GM06990 (cell line): ENCODE measurements at regions not wholly inside any gene's neighbourhood (a gene's known extent, or its start where the extent isn't known, plus 50 kb on each side); places are given as distances from the start of the nearest gene placed in this dataset.

Experiments
- DNase-seq: peaks from one replicate; pipeline ENCODE4 v3.0.0-alpha.2; 2011; ENCODE audit not compliant: insufficient read length; ENCODE audit errors: extremely low read depth
- H3K27me3 ChIP-seq: replicated peaks from 2 replicates; pipeline ENCODE4 v1.6.0; 2011; ENCODE audit warnings: low read length; ENCODE audit not compliant: control insufficient read depth, insufficient read depth
- H3K36me3 ChIP-seq: 2 replicates; pipeline ENCODE4 v1.5.1; 2011; ENCODE audit warnings: low read length; ENCODE audit not compliant: control insufficient read depth, insufficient read depth
- H3K4me3 ChIP-seq: replicated peaks from 2 replicates; pipeline ENCODE4 v1.5.1; 2011; ENCODE audit warnings: low read depth, mild to moderate bottlenecking, control low read depth, low read length
- TF ChIP-seq, protein P1 (sequence below): IDR thresholded peaks from 2 replicates; pipeline ENCODE4 v1.5.1; 2011; ENCODE audit warnings: low read length, control low read depth, mild to moderate bottlenecking, inconsistent platforms; ENCODE audit not compliant: insufficient read depth, poor library complexity, severe bottlenecking

DNA sequence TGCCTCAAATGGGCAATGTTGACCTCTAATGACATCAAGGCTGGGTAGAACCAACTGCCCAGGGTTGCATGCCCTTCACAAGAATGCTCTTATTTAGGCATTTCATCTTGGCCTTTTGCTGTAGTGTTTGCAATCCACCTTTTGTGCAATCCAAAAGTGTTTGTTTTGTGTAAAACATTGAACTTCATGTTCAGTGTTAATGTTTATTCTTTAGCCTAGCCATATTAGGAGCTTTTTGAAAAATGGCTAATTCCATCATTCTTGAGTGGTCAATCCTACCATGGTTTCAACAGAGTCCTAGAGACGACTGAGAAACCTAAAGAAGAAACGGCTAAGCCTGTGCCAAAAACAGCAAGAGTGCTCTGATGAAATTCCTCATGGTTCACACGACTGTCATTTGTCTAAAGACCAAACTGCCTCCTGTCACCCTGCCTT is 279.6 kb upstream of the PRDM1 start:
- H3K27me3 ChIP-seq = no peaks in the 10 kb centered on the region
- no peak for DNase-seq
- H3K36me3 ChIP-seq = no peaks in the 10 kb centered on the region
- TF ChIP-seq, protein P1, sequence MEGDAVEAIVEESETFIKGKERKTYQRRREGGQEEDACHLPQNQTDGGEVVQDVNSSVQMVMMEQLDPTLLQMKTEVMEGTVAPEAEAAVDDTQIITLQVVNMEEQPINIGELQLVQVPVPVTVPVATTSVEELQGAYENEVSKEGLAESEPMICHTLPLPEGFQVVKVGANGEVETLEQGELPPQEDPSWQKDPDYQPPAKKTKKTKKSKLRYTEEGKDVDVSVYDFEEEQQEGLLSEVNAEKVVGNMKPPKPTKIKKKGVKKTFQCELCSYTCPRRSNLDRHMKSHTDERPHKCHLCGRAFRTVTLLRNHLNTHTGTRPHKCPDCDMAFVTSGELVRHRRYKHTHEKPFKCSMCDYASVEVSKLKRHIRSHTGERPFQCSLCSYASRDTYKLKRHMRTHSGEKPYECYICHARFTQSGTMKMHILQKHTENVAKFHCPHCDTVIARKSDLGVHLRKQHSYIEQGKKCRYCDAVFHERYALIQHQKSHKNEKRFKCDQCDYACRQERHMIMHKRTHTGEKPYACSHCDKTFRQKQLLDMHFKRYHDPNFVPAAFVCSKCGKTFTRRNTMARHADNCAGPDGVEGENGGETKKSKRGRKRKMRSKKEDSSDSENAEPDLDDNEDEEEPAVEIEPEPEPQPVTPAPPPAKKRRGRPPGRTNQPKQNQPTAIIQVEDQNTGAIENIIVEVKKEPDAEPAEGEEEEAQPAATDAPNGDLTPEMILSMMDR = no peak
- no peak overlapping the region for H3K4me3 ChIP-seq

DNA sequence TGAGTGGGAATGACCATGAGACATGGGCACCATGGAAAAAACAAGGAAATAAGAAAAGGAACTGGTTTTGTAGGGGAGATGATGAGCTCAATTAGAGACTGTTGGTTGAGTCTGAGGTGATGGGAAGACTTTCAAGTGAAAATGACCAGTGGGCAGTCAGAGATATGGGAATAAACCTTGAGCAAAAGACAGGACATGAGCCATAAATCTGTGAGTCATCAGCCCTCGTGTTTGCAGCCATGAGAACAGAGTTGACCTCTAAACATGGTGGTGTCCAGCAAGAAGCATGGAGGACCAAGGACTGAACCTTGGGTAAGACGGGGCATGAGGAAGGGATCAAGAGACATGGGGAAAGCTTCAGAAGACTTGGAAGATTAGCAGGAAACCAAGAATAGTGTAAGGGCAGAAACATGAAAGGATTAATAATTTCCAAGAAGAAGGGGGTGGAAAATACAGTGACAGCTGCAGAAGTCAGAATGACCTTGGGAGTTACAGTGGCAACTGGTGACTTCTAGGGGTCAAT is 280.6 kb upstream of the PRDM1 start:
- TF ChIP-seq, protein P1 = no peak
- no peak overlapping the region for H3K4me3 ChIP-seq
- no peak for DNase-seq
- no peaks in the 10 kb centered on the region for H3K36me3 ChIP-seq
- no peaks in the 10 kb centered on the region for H3K27me3 ChIP-seq

DNA sequence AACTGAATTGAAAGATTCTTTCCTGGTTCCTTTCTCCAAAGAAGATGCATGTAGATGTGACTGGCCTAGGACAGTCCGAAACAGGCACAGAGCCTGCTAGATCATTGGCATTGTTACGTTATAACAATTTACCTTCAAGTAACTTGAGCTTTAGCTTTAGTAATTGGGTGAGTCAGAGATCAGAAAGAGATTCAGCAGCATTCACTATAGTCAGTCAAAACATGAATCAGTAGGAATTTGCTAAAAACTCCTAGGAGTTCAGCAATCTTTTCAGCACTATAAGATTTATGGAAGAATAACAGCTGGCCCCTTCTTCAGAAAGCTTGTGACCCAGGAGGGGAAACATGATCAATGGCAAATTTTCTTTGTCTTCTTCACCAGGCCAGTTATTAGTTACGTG is 281.7 kb upstream of the PRDM1 start:
- Histone ChIP-seq H3K27me3 (no peaks in the 10 kb centered on the region), H3K36me3 (no peaks in the 10 kb centered on the region), H3K4me3 (no peak overlapping the region)
- TF ChIP-seq, protein P1 = no peak
- no peak for DNase-seq

DNA sequence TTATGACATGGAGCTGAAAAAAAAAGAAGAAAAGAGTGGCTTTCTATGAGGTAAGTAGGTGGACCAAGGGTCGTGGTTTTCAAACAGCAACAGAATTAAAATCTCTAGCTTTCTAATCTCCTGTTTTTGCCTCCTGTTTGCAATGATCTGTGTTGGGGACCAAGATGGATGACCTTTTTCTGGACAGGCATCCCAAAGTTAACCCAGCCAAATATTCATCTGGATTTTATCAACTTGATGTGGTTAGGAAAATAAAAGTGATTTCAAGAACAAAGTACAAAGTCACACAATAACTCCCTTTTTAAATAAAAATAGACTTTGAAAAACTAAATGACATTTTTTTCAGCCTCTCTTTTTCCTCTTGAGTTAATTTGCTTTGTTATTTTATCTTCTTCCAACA is 282.1 kb upstream of the PRDM1 start:
- Histone ChIP-seq H3K4me3 (no peak overlapping the region), H3K27me3 (no peaks in the 10 kb centered on the region), H3K36me3 (no peaks in the 10 kb centered on the region)
- TF ChIP-seq, protein P1 = no peak
- DNase-seq = no peak

DNA sequence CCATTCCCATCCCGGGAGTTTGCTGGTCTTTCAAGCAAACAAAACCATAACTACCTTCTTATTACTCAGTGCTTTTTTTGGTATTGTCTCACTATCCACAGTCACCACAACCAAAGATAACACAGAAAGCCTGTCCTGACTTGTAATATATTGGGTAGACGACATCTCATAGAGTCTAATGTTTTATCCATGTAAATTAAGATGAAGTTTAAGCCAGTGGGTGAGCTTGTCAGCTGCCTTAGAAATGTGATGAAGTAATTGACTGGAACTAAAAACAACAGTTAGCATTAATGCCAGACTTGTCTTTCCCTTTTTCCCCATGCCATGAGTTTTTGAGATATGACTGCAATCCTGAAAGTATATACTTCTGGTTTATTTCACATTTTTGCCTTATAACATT is 282.7 kb upstream of the PRDM1 start:
- no peaks in the 10 kb centered on the region for H3K27me3 ChIP-seq
- TF ChIP-seq, protein P1 = no peak
- DNase-seq = no peak
- H3K36me3 ChIP-seq = no peaks in the 10 kb centered on the region
- no peak overlapping the region for H3K4me3 ChIP-seq

DNA sequence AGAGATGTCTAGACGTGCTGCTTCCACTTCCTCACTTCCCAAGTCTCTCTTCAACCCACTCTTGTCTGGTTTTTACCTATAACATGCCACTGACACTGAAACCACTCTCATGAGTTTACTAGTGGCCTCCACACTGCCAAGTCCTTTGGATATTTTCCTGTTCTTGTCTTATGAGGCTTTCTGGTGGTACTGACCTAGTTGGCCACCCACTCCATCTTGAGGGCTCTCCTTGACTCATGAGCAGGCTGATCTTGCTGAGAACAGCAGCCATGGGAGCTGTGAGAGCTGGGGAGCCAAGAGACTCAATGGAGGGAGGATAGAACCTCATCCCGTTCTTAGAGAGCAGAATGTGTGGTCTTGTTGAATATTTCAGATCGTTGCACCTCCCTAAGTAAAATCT is 283.4 kb upstream of the PRDM1 start:
- H3K27me3 ChIP-seq = no peaks in the 10 kb centered on the region
- no peaks in the 10 kb centered on the region for H3K36me3 ChIP-seq
- TF ChIP-seq, protein P1 = no peak
- no peak overlapping the region for H3K4me3 ChIP-seq
- no peak for DNase-seq
